Hematopoietic multipotent progenitor cell (in vitro differentiated cells): ENCODE measurements at regions not wholly inside any gene's neighbourhood (a gene's known extent, or its start where the extent isn't known, plus 50 kb on each side); places are given as distances from the start of the nearest gene placed in this dataset. TPM values are rescaled to one million over a fixed set of nuclear protein-coding genes. Genes with fewer than 3 reads are reported as not detected.

Experiments used
- DNase-seq, 3 donors: peaks; one replicate each; pipeline ENCODE4 v3.0.0-alpha.2; 2011 to 2015; ENCODE audit warnings: low read depth in 2 of 3, low spot score in 2 of 3
- small RNA-seq: library from RNA; depleted of rRNA; stranded (forward); fragments of <200 nt; gene quantifications from one replicate; pipeline ENCODE3, GENCODE V24; 2012

- no peak for DNase-seq
These were observed 61.0 kb upstream of the AGBL1 start for GRCh38 chr15:86018679-86019078.

- DNase-seq: no peak
These were observed 58.1 kb upstream of the AGBL1 start for GRCh38 chr15:86021281-86022264.

DNA sequence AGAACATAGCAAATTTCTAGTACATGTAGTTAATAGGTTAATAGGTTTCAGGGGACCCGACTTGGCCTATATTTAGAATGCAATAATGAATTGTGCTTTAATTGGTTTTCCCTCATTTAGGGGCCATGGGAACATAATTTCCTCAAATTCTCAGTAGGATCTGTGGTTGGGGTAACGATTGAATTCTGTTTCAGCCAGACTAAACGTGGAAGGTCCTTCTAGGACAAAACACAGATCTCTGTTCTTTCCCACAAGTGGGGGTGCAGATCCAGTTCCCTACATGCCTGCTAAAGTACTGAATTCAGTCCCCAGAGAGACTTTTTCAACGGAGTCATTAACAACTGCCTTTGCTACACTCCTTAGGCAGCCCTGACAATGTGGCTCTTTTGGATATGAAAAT is 50.7 kb upstream of the AGBL1 start:
- DNase-seq: no peak

Small RNA genes in the stretch of these regions (small RNA-seq; reads per million reads assigned to genes)
- gene AC104229.1: not detected
